HepG2 (cell line): ENCODE measurements at regions not wholly inside any gene's neighbourhood (a gene's known extent, or its start where the extent isn't known, plus 50 kb on each side); places are given as distances from the start of the nearest gene placed in this dataset.

Source experiments
- ATAC-seq: fragments of 200-7000 bp; cut with Tn5 transposase; 3 replicates; pipeline ENCODE4 v1.9.1; 2020; ENCODE audit warnings: mild to moderate bottlenecking, moderate library complexity
- BruUV-seq: library from RNA; stranded (reverse); fragments of 400-500 nt; replicated peaks from 2 replicates; lab custom pipeline; 2021; lab: Mats Ljungman, UMichigan
- CTCF ChIA-PET: fragments of 300-600 bp; formaldehyde crosslinking; extraction: SDS; loops from one replicate; lab custom pipeline; 2021; ENCODE audit warnings: low total read pairs, inconsistent platforms, low intra/inter-chr PET ratio; lab: Yijun Ruan, JAX
- POLR2A ChIA-PET: fragments of 350-600 bp; sonication (Branson Sonifier 250); formaldehyde crosslinking; loops from one replicate; lab custom pipeline; 2020; ENCODE audit warnings: antibody characterized with exemption, inconsistent platforms; lab: Yijun Ruan, JAX
- DNase-seq: peaks from one replicate; pipeline ENCODE4 v3.0.0-alpha.2; 2015; ENCODE audit warnings: low spot score
- FAIRE-seq: peaks from 3 replicates; lab custom pipeline; 2011; peaks lifted over from hg19 to GRCh38; lab: Jason Lieb, UNC
- H2AFZ ChIP-seq: one replicate; pipeline ENCODE4 v1.6.1; 2011; ENCODE audit warnings: low read length, inconsistent platforms
- H3K27ac ChIP-seq: fragments of 300-600 bp; 3 replicates; pipeline ENCODE4 v1.8.0; 2011; ENCODE audit warnings: mixed run types, mild to moderate bottlenecking, mixed read lengths, low read length, inconsistent platforms; ENCODE audit not compliant: insufficient read depth; ENCODE audit errors: extremely low read length
- H3K27me3 ChIP-seq, 2 experiments: fragments of 200-600 bp in 1 of 2; 2 replicates in 1 of 2; 3 replicates in 1 of 2; pipeline versions ENCODE4 v1.6.0 to v1.8.0; 2011; ENCODE audit warnings: low read length in 2 of 2, mild to moderate bottlenecking in 2 of 2, moderate library complexity in 2 of 2, inconsistent platforms in 1 of 2; ENCODE audit not compliant: insufficient read depth in 2 of 2, control insufficient read depth in 1 of 2
- H3K36me3 ChIP-seq, 2 experiments: fragments of 200-600 bp in 1 of 2; replicated peaks in 1 of 2; 2 replicates in 1 of 2; 3 replicates in 1 of 2; pipeline versions ENCODE4 v1.5.1 to v1.8.0; 2011; ENCODE audit warnings: low read length in 2 of 2, inconsistent platforms in 1 of 2; ENCODE audit not compliant: insufficient read depth in 2 of 2, control insufficient read depth in 1 of 2
- H3K4me1 ChIP-seq: 2 replicates; pipeline ENCODE4 v1.5.1; 2012; ENCODE audit warnings: low read length, inconsistent platforms; ENCODE audit not compliant: insufficient read depth
- H3K4me2 ChIP-seq: 2 replicates; pipeline ENCODE4 v1.6.0; 2011; ENCODE audit warnings: low read depth, low read length, inconsistent platforms
- H3K4me3 ChIP-seq, 3 experiments: fragments of 200-600 bp in 1 of 3; sonication (generic), shearing (Covaris generic) in 1 of 3; replicated peaks in 1 of 3; 2 replicates each; pipeline ENCODE4 v1.5.1; 2011 to 2016; ENCODE audit warnings: low read length in 3 of 3, inconsistent platforms in 2 of 3, low read depth in 2 of 3, mild to moderate bottlenecking in 2 of 3, control low read depth in 1 of 3, mixed read lengths in 1 of 3; ENCODE audit not compliant: insufficient read depth in 1 of 3
- H3K79me2 ChIP-seq: one replicate; pipeline ENCODE4 v1.6.1; 2011; ENCODE audit warnings: low read length, inconsistent platforms; ENCODE audit not compliant: insufficient read depth
- H3K9ac ChIP-seq: 2 replicates; pipeline ENCODE4 v1.6.0; 2011; ENCODE audit warnings: mild to moderate bottlenecking, low read depth, low read length, inconsistent platforms; ENCODE audit not compliant: insufficient read depth
- H3K9me3 ChIP-seq: 2 replicates; pipeline ENCODE4 v1.5.1; 2012; ENCODE audit warnings: mild to moderate bottlenecking, low read length
- H4K20me1 ChIP-seq: 2 replicates; pipeline ENCODE4 v1.6.0; 2011; ENCODE audit warnings: inconsistent platforms, mild to moderate bottlenecking, low read length, moderate library complexity; ENCODE audit not compliant: insufficient read depth
- ATF6 ChIP-seq: sonication (generic); formaldehyde crosslinking; conservative IDR thresholded peaks from 2 replicates; pipeline ENCODE4 v1.4.0; 2020; ENCODE audit warnings: missing genetic modification reagents
- HNF1B ChIP-seq: sonication (generic); formaldehyde crosslinking; IDR thresholded peaks from 2 replicates; pipeline ENCODE4 v1.5.1; 2020; ENCODE audit warnings: mild to moderate bottlenecking, moderate library complexity, missing genetic modification reagents
- IKZF4 ChIP-seq: sonication (generic); formaldehyde crosslinking; IDR thresholded peaks from 2 replicates; pipeline ENCODE4 v1.5.1; 2020; ENCODE audit warnings: borderline replicate concordance, mild to moderate bottlenecking, low read depth, missing genetic modification reagents; ENCODE audit errors: not compliant biosample characterization
- KAT2B ChIP-seq: fragments of 150-350 bp; IDR thresholded peaks from 2 replicates; pipeline ENCODE4 v1.6.1; 2014; ENCODE audit warnings: low read depth, low read length, borderline replicate concordance
- MBD4 ChIP-seq: IDR thresholded peaks from 2 replicates; pipeline ENCODE4 v1.6.1; 2012; ENCODE audit warnings: low read length, inconsistent platforms, borderline replicate concordance
- RBFOX2 ChIP-seq: fragments of 200-400 bp; formaldehyde crosslinking; IDR thresholded peaks from 2 replicates; pipeline ENCODE4 v1.6.1; 2017; ENCODE audit warnings: low read depth, mild to moderate bottlenecking, low read length
- RFX3 ChIP-seq: IDR thresholded peaks from 2 replicates; pipeline ENCODE4 v1.6.1; 2016; ENCODE audit warnings: missing biosample characterization, missing genetic modification reagents
- SP2 ChIP-seq: sonication (generic); formaldehyde crosslinking; IDR thresholded peaks from 2 replicates; pipeline ENCODE4 v1.5.1; 2020; ENCODE audit warnings: mild to moderate bottlenecking, missing genetic modification reagents
- SYNCRIP ChIP-seq: fragments of 200-400 bp; formaldehyde crosslinking; IDR thresholded peaks from 2 replicates; pipeline ENCODE4 v1.6.1; 2018; ENCODE audit warnings: mild to moderate bottlenecking, low read depth, low read length; ENCODE audit not compliant: insufficient read depth
- TFDP2 ChIP-seq: sonication (generic); formaldehyde crosslinking; IDR thresholded peaks from 2 replicates; pipeline ENCODE4 v1.4.0; 2020; ENCODE audit warnings: missing genetic modification reagents
- ZBTB42 ChIP-seq: sonication (generic); formaldehyde crosslinking; IDR thresholded peaks from 2 replicates; pipeline ENCODE4 v1.5.0; 2020; ENCODE audit warnings: mild to moderate bottlenecking, missing genetic modification reagents
- ZFP90 ChIP-seq: sonication (generic); formaldehyde crosslinking; IDR thresholded peaks from 2 replicates; pipeline ENCODE4 v1.8.0; 2022; ENCODE audit warnings: missing genetic modification reagents, mild to moderate bottlenecking, inconsistent platforms, borderline replicate concordance
- ZNF343 ChIP-seq: sonication (generic); formaldehyde crosslinking; IDR thresholded peaks from 2 replicates; pipeline ENCODE4 v1.4.0; 2020; ENCODE audit warnings: mild to moderate bottlenecking, missing genetic modification reagents
- ZNF569 ChIP-seq: sonication (generic); formaldehyde crosslinking; IDR thresholded peaks from 2 replicates; pipeline ENCODE4 v1.5.0; 2020; ENCODE audit warnings: mild to moderate bottlenecking, missing genetic modification reagents, moderate library complexity, borderline replicate concordance
- ZNF780A ChIP-seq: sonication (generic); formaldehyde crosslinking; IDR thresholded peaks from 2 replicates; pipeline ENCODE4 v1.8.0; 2022; ENCODE audit warnings: mild to moderate bottlenecking, missing genetic modification reagents, moderate library complexity
- WGBS: methylation state at CpG from one replicate; pipeline ENCODE4 v1.1.6; 2017; ENCODE audit warnings: low lambda C conversion rate; 5-methylcytosine and 5-hydroxymethylcytosine counted together
- in situ Hi-C: cut with HindIII; loops from 2 replicates; pipeline ENCODE4 v1.10.0; 2017; ENCODE audit warnings: low pct_unique_long_range_greater_than_20kb; ENCODE audit not compliant: extremely low pct_ligation_motif_present
- intact Hi-C: fragments of 100-400 bp; cut with micrococcal nuclease; formaldehyde crosslinking; loops from one replicate; pipeline ENCODE4 v1.10.0; 2022; ENCODE audit not compliant: unreplicated experiment
- TF ChIP-seq, protein P1 (sequence below): sonication (generic); formaldehyde crosslinking; IDR thresholded peaks from 2 replicates; pipeline ENCODE4 v1.4.0; 2020; ENCODE audit warnings: mild to moderate bottlenecking, missing genetic modification reagents

DNA sequence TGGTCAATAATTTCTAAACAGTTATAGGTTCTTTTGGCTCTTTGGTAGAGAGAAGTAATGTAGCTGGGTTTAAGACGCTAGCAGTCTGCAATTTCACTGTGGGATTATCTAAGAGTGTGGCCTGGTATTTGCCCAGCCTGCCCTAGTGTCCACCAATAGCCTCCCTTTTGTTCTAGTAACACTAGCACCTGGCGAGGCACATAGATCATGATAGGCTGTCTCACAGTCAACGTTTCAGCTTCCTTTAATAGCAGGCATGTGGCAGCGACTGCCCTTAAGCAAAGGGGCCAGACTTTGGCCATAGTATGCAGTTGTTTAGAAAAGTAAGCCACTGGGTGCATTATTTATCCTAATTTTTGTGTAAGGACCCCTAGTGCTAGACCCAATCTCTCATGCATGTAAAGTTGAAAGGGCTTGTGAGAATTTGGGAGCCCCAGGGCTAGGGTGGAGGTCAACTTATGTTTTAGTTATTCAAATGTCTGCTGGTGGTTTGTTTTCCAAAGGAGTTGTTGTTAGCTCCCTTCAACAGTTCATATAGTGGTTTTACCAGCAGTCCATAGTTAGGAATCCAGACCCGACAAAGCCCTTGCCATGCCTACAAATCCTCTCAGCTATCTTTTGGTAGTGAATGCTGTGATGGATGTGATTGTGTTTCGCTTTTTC, 274.3 kb downstream of the HTR1A start (continued):
- no peak for TF ChIP-seq ZFP90 (CRISPR knock-in tag)

DNA sequence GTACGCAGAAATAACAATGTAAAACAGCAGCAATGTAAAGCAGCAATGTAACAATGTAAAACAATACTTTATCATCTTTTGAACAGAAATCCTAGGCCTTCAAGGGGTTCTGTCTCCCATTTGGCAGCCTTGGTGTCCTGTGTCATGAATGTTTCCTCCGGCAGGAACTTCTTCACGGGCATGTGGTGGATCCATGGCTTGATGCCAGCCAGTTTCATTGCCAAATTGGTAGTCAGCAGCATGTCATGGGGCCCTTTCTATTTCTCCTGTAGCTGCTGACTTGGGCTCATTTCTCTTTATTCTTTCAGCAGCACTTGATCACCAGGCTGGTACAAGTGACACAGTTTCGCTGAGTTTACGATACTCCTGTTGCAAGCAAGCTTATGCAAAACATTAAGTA, 275.3 kb downstream of the HTR1A start:
- H3K4me2 ChIP-seq: no peak overlapping the region
- intact Hi-C loops: no loop called here
- no peaks in the 10 kb centered on the region for H3K79me2 ChIP-seq
- no peak overlapping the region for H3K4me3 ChIP-seq
- no peak for ATAC-seq
- H3K9ac ChIP-seq: no peak overlapping the region
- no TSS peak for BruUV-seq
- H2AFZ ChIP-seq: no peak overlapping the region
- WGBS: 15% methylated on average over 5 of the region's 5 CpGs
- no peaks in the 10 kb centered on the region for H4K20me1 ChIP-seq
- no peak for FAIRE-seq
- H3K36me3 ChIP-seq: no peaks in the 10 kb centered on the region
- in situ Hi-C loops: no loop called here
- H3K9me3 ChIP-seq: peaks cover 10% of the 10 kb centered on the region; the same call in 1 of the 2 replicates
- TF ChIP-seq SYNCRIP (no peak), SP2 (CRISPR knock-in tag) (no peak), ZBTB42 (CRISPR knock-in tag) (no peak), ZNF569 (CRISPR knock-in tag) (no peak), KAT2B (no peak), ZNF780A (CRISPR knock-in tag) (no peak), RFX3 (no peak), ATF6 (CRISPR knock-in tag) (no peak), RBFOX2 (no peak), IKZF4 (CRISPR knock-in tag) (no peak), TFDP2 (no peak), HNF1B (CRISPR knock-in tag) (no peak), MBD4 (no peak), ZNF343 (no peak)
- TF ChIP-seq, protein P1, sequence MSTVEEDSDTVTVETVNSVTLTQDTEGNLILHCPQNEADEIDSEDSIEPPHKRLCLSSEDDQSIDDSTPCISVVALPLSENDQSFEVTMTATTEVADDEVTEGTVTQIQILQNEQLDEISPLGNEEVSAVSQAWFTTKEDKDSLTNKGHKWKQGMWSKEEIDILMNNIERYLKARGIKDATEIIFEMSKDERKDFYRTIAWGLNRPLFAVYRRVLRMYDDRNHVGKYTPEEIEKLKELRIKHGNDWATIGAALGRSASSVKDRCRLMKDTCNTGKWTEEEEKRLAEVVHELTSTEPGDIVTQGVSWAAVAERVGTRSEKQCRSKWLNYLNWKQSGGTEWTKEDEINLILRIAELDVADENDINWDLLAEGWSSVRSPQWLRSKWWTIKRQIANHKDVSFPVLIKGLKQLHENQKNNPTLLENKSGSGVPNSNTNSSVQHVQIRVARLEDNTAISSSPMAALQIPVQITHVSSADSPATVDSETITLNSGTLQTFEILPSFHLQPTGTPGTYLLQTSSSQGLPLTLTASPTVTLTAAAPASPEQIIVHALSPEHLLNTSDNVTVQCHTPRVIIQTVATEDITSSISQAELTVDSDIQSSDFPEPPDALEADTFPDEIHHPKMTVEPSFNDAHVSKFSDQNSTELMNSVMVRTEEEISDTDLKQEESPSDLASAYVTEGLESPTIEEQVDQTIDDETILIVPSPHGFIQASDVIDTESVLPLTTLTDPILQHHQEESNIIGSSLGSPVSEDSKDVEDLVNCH (CRISPR knock-in tag): no peak
- no peaks in the 10 kb centered on the region for H3K4me1 ChIP-seq
- ChIA-PET CTCF (no interaction called here), POLR2A (no interaction called here)
- no peaks in the 10 kb centered on the region for H3K27me3 ChIP-seq
- no peak for DNase-seq
- no peak overlapping the region for H3K27ac ChIP-seq
